Chondrocyte (in vitro differentiated cells): ENCODE measurements at regions not wholly inside any gene's neighbourhood (a gene's known extent, or its start where the extent isn't known, plus 50 kb on each side); places are given as distances from the start of the nearest gene placed in this dataset.

Experiments
- DNase-seq: peaks from one replicate; pipeline ENCODE4 v3.0.0; 2021; ENCODE audit warnings: mixed read lengths, low spot score
- H3K27ac Mint-ChIP-seq: one replicate; pipeline ENCODE4 v1.8.0; 2021; ENCODE audit warnings: mild to moderate bottlenecking, moderate library complexity, mixed read lengths; ENCODE audit not compliant: unreplicated experiment
- H3K27me3 Mint-ChIP-seq: 2 replicates; pipeline ENCODE4 v1.8.0; 2021; ENCODE audit warnings: low read depth, mixed read lengths
- H3K36me3 Mint-ChIP-seq: 2 replicates; pipeline ENCODE4 v1.8.0; 2021; ENCODE audit warnings: low read depth, mixed read lengths
- H3K4me1 Mint-ChIP-seq: 2 replicates; pipeline ENCODE4 v1.8.0; 2021; ENCODE audit warnings: low read depth, mild to moderate bottlenecking, mixed read lengths
- H3K4me3 Mint-ChIP-seq: one replicate; pipeline ENCODE4 v1.8.0; 2021; ENCODE audit warnings: mild to moderate bottlenecking, moderate library complexity, mixed read lengths; ENCODE audit not compliant: unreplicated experiment
- H3K9me3 Mint-ChIP-seq: 2 replicates; pipeline ENCODE4 v1.8.0; 2021; ENCODE audit warnings: low read depth, mixed read lengths
- CTCF ChIP-seq: fragments of 200-600 bp; sonication (generic); IDR thresholded peaks from 2 replicates; pipeline ENCODE4 v1.5.0; 2021; ENCODE audit warnings: antibody characterized with exemption, mild to moderate bottlenecking, moderate library complexity

GRCh38 chr22:49466878-49467595 lies 360.6 kb downstream of the BRD1 start:
- H3K9me3 Mint-ChIP-seq, result no peaks in the 10 kb centered on the region
- no peaks in the 10 kb centered on the region for H3K36me3 Mint-ChIP-seq
- no peak overlapping the region for H3K4me3 Mint-ChIP-seq
- DNase-seq, result no peak
- no peaks in the 10 kb centered on the region for H3K4me1 Mint-ChIP-seq
- peaks cover 16% of the 10 kb centered on the region for H3K27me3 Mint-ChIP-seq
- no peak overlapping the region for H3K27ac Mint-ChIP-seq
- no peak for TF ChIP-seq CTCF

- Mint-ChIP-seq H3K4me1 (no peaks in the 10 kb centered on the region), H3K4me3 (no peak overlapping the region), H3K27me3 (peaks cover 15% of the 10 kb centered on the region), H3K9me3 (no peaks in the 10 kb centered on the region), H3K36me3 (no peaks in the 10 kb centered on the region), H3K27ac (no peak overlapping the region)
- TF ChIP-seq CTCF, result no peak
- DNase-seq, result no peak
These were observed 363.6 kb downstream of the BRD1 start for GRCh38 chr22:49464037-49464436.

DNA sequence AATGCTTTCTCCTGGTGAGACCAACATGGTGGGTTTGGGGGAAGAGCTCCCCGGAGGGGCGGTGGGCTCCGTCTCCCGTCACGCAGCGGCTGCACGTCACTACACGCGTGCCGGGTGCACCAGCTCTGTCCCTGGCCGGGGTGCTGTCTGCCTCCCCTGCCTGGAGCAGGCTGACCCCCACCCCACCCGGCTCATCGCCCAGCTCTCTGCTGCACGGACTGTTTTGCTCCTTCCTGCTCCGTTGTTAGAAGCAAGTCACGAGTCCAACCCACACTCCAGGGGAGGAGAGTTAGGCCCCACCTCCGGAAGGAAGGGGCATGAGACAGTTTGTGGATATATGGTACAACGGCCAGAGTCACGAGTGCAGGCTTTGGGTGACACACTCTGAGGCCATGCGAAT lies 364.9 kb downstream of the BRD1 start:
- no peaks in the 10 kb centered on the region for H3K9me3 Mint-ChIP-seq
- TF ChIP-seq CTCF, result no peak
- H3K4me1 Mint-ChIP-seq, result no peaks in the 10 kb centered on the region
- H3K27me3 Mint-ChIP-seq, result peaks cover 15% of the 10 kb centered on the region
- H3K4me3 Mint-ChIP-seq, result no peak overlapping the region
- no peak for DNase-seq
- H3K36me3 Mint-ChIP-seq, result no peaks in the 10 kb centered on the region
- H3K27ac Mint-ChIP-seq, result no peak overlapping the region

- no peak for DNase-seq
- Mint-ChIP-seq H3K4me3 (no peak overlapping the region), H3K27ac (no peak overlapping the region), H3K27me3 (peaks cover 12% of the 10 kb centered on the region), H3K4me1 (no peaks in the 10 kb centered on the region), H3K36me3 (no peaks in the 10 kb centered on the region), H3K9me3 (no peaks in the 10 kb centered on the region)
- TF ChIP-seq CTCF, result no peak
These were observed 365.4 kb downstream of the BRD1 start for GRCh38 chr22:49462291-49462690.

DNA sequence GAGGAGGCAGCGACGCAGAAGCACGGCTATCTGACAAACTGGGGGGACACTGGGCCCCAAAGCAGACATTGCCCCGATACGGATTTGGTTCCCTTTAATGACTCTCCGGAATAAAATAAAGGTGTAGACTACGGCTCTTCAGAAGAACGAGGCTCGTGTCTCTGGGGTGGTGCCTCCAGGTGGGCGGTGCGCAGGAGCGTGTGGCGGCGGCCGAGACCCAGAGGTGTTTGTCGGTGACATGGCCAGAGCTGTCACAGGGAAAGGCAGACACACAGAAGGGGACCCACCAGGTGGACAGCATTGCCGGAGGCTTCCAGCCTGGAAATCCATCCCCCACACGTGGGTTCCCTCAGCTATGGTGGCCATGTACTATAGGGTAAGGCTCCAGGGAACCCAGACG lies 366.0 kb downstream of the BRD1 start:
- no peak overlapping the region for H3K4me3 Mint-ChIP-seq
- no peaks in the 10 kb centered on the region for H3K9me3 Mint-ChIP-seq
- H3K4me1 Mint-ChIP-seq, result no peaks in the 10 kb centered on the region
- no peak for TF ChIP-seq CTCF
- DNase-seq, result no peak
- no peaks in the 10 kb centered on the region for H3K36me3 Mint-ChIP-seq
- no peak overlapping the region for H3K27ac Mint-ChIP-seq
- H3K27me3 Mint-ChIP-seq, result peaks cover 17% of the 10 kb centered on the region
